GM23338 (cell line): ENCODE measurements at regions not wholly inside any gene's neighbourhood (a gene's known extent, or its start where the extent isn't known, plus 50 kb on each side); places are given as distances from the start of the nearest gene placed in this dataset.

ENCODE experiments used
- ATAC-seq: fragments of 200-7000 bp; cut with Tn5 transposase; 3 replicates; pipeline ENCODE4 v1.9.1; 2020
- DNase-seq: peaks from one replicate; pipeline ENCODE4 v3.0.0-alpha.2; 2015; ENCODE audit warnings: low spot score
- H2AFZ ChIP-seq: fragments of 200-600 bp; sonication (generic); 2 replicates; pipeline ENCODE4 v1.8.0; 2016; ENCODE audit warnings: antibody characterized with exemption, mild to moderate bottlenecking, moderate library complexity
- H3F3A ChIP-seq: fragments of 200-600 bp; sonication (generic); replicated peaks from 2 replicates; pipeline ENCODE4 v1.8.0; 2017; ENCODE audit warnings: antibody characterized with exemption, mixed run types, low read depth
- H3K27ac ChIP-seq: fragments of 200-600 bp; sonication (generic); 2 replicates; pipeline ENCODE4 v1.6.1; 2016; ENCODE audit warnings: low read depth
- H3K27me3 ChIP-seq: fragments of 200-600 bp; sonication (generic); 2 replicates; pipeline ENCODE4 v1.8.0; 2016; ENCODE audit warnings: mild to moderate bottlenecking, mixed run types, moderate library complexity; ENCODE audit not compliant: insufficient read depth
- H3K36me3 ChIP-seq: fragments of 200-600 bp; sonication (generic); 2 replicates; pipeline ENCODE4 v1.8.0; 2016; ENCODE audit warnings: mild to moderate bottlenecking; ENCODE audit not compliant: insufficient read depth
- H3K4me1 ChIP-seq: fragments of 200-600 bp; sonication (generic); 2 replicates; pipeline ENCODE4 v1.8.0; 2016; ENCODE audit warnings: mild to moderate bottlenecking, moderate library complexity; ENCODE audit not compliant: insufficient read depth
- H3K4me2 ChIP-seq: fragments of 200-600 bp; sonication (generic); 2 replicates; pipeline ENCODE4 v1.7.1; 2017; ENCODE audit warnings: mixed run types
- H3K4me3 ChIP-seq: fragments of 200-600 bp; sonication (generic); 2 replicates; pipeline ENCODE4 v1.6.1; 2016; ENCODE audit warnings: mixed run types
- H3K79me2 ChIP-seq: fragments of 200-600 bp; sonication (generic); replicated peaks from 2 replicates; pipeline ENCODE4 v1.8.0; 2017; ENCODE audit warnings: mild to moderate bottlenecking; ENCODE audit not compliant: insufficient read depth
- H3K9me2 ChIP-seq: fragments of 200-600 bp; sonication (generic); 2 replicates; pipeline ENCODE4 v1.8.0; 2017; ENCODE audit not compliant: insufficient read depth
- H4K20me1 ChIP-seq: fragments of 200-600 bp; sonication (generic); replicated peaks from 2 replicates; pipeline ENCODE4 v1.8.0; 2017; ENCODE audit warnings: mild to moderate bottlenecking; ENCODE audit not compliant: insufficient read depth
- H3K27ac Mint-ChIP-seq: 2 replicates; pipeline ENCODE4 v1.8.0; 2020; ENCODE audit warnings: inconsistent platforms, mild to moderate bottlenecking, moderate library complexity, mixed read lengths
- H3K27me3 Mint-ChIP-seq: 3 replicates; pipeline ENCODE4 v1.8.0; 2022; ENCODE audit warnings: low read depth, mild to moderate bottlenecking, moderate library complexity, mixed read lengths, inconsistent platforms; ENCODE audit not compliant: insufficient read depth, poor library complexity
- H3K36me3 Mint-ChIP-seq: 3 replicates; pipeline ENCODE4 v1.8.0; 2021; ENCODE audit warnings: low read depth, mild to moderate bottlenecking, inconsistent platforms, moderate library complexity, mixed read lengths
- H3K4me1 Mint-ChIP-seq: 3 replicates; pipeline ENCODE4 v1.8.0; 2020; ENCODE audit warnings: mild to moderate bottlenecking, inconsistent platforms, mixed read lengths
- H3K4me3 Mint-ChIP-seq: 3 replicates; pipeline ENCODE4 v1.8.0; 2021; ENCODE audit warnings: moderate library complexity, mild to moderate bottlenecking, inconsistent platforms, mixed read lengths
- H3K9me3 Mint-ChIP-seq: 3 replicates; pipeline ENCODE4 v1.8.0; 2020; ENCODE audit warnings: moderate library complexity, mild to moderate bottlenecking, inconsistent platforms, mixed read lengths
- CTCF ChIP-seq, 2 experiments: fragments of 200-600 bp in 1 of 2; sonication (generic) in 1 of 2; conservative IDR thresholded peaks; 2 replicates each; pipeline versions ENCODE4 v1.5.1 to v1.6.1; 2016 to 2017; ENCODE audit warnings: antibody characterized with exemption in 2 of 2, low read depth in 2 of 2, mild to moderate bottlenecking in 2 of 2, moderate library complexity in 1 of 2
- EZH2 ChIP-seq: fragments of 200-600 bp; sonication (generic); IDR thresholded peaks from one replicate; pipeline ENCODE4 v1.8.0; 2017; ENCODE audit warnings: antibody characterized with exemption, mild to moderate bottlenecking, low read depth; ENCODE audit not compliant: unreplicated experiment
- EZH2phosphoT487 ChIP-seq: fragments of 200-600 bp; sonication (generic); IDR thresholded peaks from one replicate; pipeline ENCODE4 v1.8.1; 2018; ENCODE audit warnings: antibody characterized with exemption; ENCODE audit not compliant: unreplicated experiment
- JUNB ChIP-seq: IDR thresholded peaks from one replicate; pipeline ENCODE4 v1.6.1; 2016; ENCODE audit warnings: antibody characterized with exemption; ENCODE audit not compliant: unreplicated experiment
- NANOG ChIP-seq: IDR thresholded peaks from 2 replicates; pipeline ENCODE4 v1.6.1; 2016; ENCODE audit warnings: antibody characterized with exemption, borderline replicate concordance
- POLR2AphosphoS5 ChIP-seq: IDR thresholded peaks from 2 replicates; pipeline ENCODE4 v1.6.1; 2016; ENCODE audit warnings: antibody characterized with exemption, low read depth
- REST ChIP-seq: IDR thresholded peaks from one replicate; pipeline ENCODE4 v1.6.1; 2018; ENCODE audit warnings: antibody characterized with exemption; ENCODE audit not compliant: unreplicated experiment
- STAT1 ChIP-seq: IDR thresholded peaks from one replicate; pipeline ENCODE4 v1.6.1; 2016; ENCODE audit warnings: antibody characterized with exemption; ENCODE audit not compliant: unreplicated experiment
- ZNF114 ChIP-seq: fragments of 250-450 bp; sonication (Bioruptor Pico); IDR thresholded peaks from 2 replicates; pipeline ENCODE4 v1.5.0; 2020; ENCODE audit warnings: mild to moderate bottlenecking, moderate library complexity
- ZNF331 ChIP-seq: fragments of 250-450 bp; sonication (Bioruptor Pico); IDR thresholded peaks from 2 replicates; pipeline ENCODE4 v1.5.0; 2020; ENCODE audit warnings: low read depth, mild to moderate bottlenecking, moderate library complexity

GRCh38 chr1:80579055-80579454 is 1221.7 kb upstream of the ADGRL2 start:
- no peak for ATAC-seq
- DNase-seq, result no peak
- Histone ChIP-seq H3K27ac (no peak overlapping the region), H3K4me1 (no peaks in the 10 kb centered on the region), H2AFZ (no peak overlapping the region), H3K4me3 (no peak overlapping the region), H4K20me1 (no peaks in the 10 kb centered on the region), H3K27me3 (no peaks in the 10 kb centered on the region), H3K4me2 (no peak overlapping the region), H3K79me2 (no peaks in the 10 kb centered on the region), H3K9me2 (no peaks in the 10 kb centered on the region; the same call in 1 of the 2 replicates), H3K36me3 (no peaks in the 10 kb centered on the region), H3F3A (no peaks in the 10 kb centered on the region)
- H3K9me3 Mint-ChIP-seq, result peaks cover 15% of the 10 kb centered on the region
- H3K4me3 Mint-ChIP-seq, result no peak overlapping the region
- H3K4me1 Mint-ChIP-seq, result no peaks in the 10 kb centered on the region
- H3K27ac Mint-ChIP-seq, result no peak overlapping the region
- TF ChIP-seq ZNF331 (CRISPR knock-in tag) (no peak), POLR2AphosphoS5 (no peak), EZH2 (no peak), CTCF (conservative IDR thresholded peaks at IDR 0.05; ENCODE audit: low read depth in 2 of 2) (no peak), EZH2phosphoT487 (no peak), REST (no peak), ZNF114 (CRISPR knock-in tag) (no peak)
- peaks cover 15% of the 10 kb centered on the region for H3K36me3 Mint-ChIP-seq
- no peaks in the 10 kb centered on the region for H3K27me3 Mint-ChIP-seq

- H3K4me2 ChIP-seq, result no peak overlapping the region
Measured at GRCh38 chr1:80566867-80567266, 1233.9 kb upstream of the ADGRL2 start.

More at GRCh38 chr1:80566867-80567266, 1233.9 kb upstream of the ADGRL2 start:
- no peak overlapping the region for H3K27ac Mint-ChIP-seq
- Histone ChIP-seq H3F3A (no peaks in the 10 kb centered on the region), H3K79me2 (no peaks in the 10 kb centered on the region), H4K20me1 (no peaks in the 10 kb centered on the region), H3K9me2 (no peaks in the 10 kb centered on the region), H3K36me3 (no peaks in the 10 kb centered on the region), H3K27ac (no peak overlapping the region), H3K4me1 (no peaks in the 10 kb centered on the region), H3K4me3 (no peak overlapping the region), H2AFZ (no peak overlapping the region), H3K27me3 (no peaks in the 10 kb centered on the region)
- no peaks in the 10 kb centered on the region for H3K27me3 Mint-ChIP-seq
- no peak for ATAC-seq
- TF ChIP-seq POLR2AphosphoS5 (no peak), REST (no peak), EZH2phosphoT487 (no peak), EZH2 (no peak), ZNF331 (CRISPR knock-in tag) (no peak), ZNF114 (CRISPR knock-in tag) (no peak), JUNB (no peak), NANOG (no peak), STAT1 (no peak)
- H3K4me3 Mint-ChIP-seq, result no peak overlapping the region
- no peaks in the 10 kb centered on the region for H3K36me3 Mint-ChIP-seq
- peaks cover 4% of the 10 kb centered on the region; the same call in 1 of the 3 replicates for H3K4me1 Mint-ChIP-seq
- H3K9me3 Mint-ChIP-seq, result no peaks in the 10 kb centered on the region
- DNase-seq, result no peak
